AG04450 (cell line): ENCODE measurements at regions not wholly inside any gene's neighbourhood (a gene's known extent, or its start where the extent isn't known, plus 50 kb on each side); places are given as distances from the start of the nearest gene placed in this dataset.

Experiments used
- CTCF ChIA-PET: fragments of 300-600, 350-600 bp; formaldehyde crosslinking; extraction: SDS; loops from one replicate; lab custom pipeline; 2022; ENCODE audit warnings: antibody characterized with exemption, inconsistent platforms; lab: Charles Lee
- POLR2A ChIA-PET: fragments of 350-600 bp; formaldehyde crosslinking; extraction: SDS; loops from one replicate; lab custom pipeline; 2021; ENCODE audit warnings: antibody characterized with exemption, inconsistent platforms; lab: Yijun Ruan, JAX
- DNase-seq: peaks from one replicate; pipeline ENCODE4 v3.0.0-alpha.2; 2011; ENCODE audit warnings: low read depth, low spot score
- H3K27ac ChIP-seq: one replicate; pipeline ENCODE4 v1.5.1; 2012; ENCODE audit warnings: low read depth, low read length, control low read depth
- H3K27me3 ChIP-seq: one replicate; pipeline ENCODE4 v1.6.0; 2012; ENCODE audit warnings: low read length; ENCODE audit not compliant: control insufficient read depth, insufficient read depth
- H3K4me3 ChIP-seq: 2 replicates; pipeline ENCODE4 v1.5.1; 2011; ENCODE audit warnings: mild to moderate bottlenecking, low read depth, low read length, control low read depth
- H3K9me3 ChIP-seq: 2 replicates; pipeline ENCODE4 v1.5.1; 2012; ENCODE audit warnings: low read length; ENCODE audit not compliant: control insufficient read depth, insufficient read depth
- CTCF ChIP-seq: IDR thresholded peaks from 2 replicates; pipeline ENCODE4 v1.5.1; 2011; ENCODE audit warnings: low read depth, low read length, control low read depth, inconsistent platforms

- TF ChIP-seq CTCF, result no peak
- CTCF ChIA-PET, result interaction anchor here (1.5 kb wide), 1 partner anchor 271 kb away, joined by 4 read pairs; no protein-coding TSS in a partner anchor
- Histone ChIP-seq H3K4me3 (no peak overlapping the region), H3K27me3 (no peaks in the 10 kb centered on the region), H3K9me3 (no peaks in the 10 kb centered on the region), H3K27ac (no peak overlapping the region)
- POLR2A ChIA-PET, result no interaction called here
- DNase-seq, result no peak
These were observed 411.4 kb downstream of the CCDC91 start for GRCh38 chr12:28601570-28602058.

- Histone ChIP-seq H3K27ac (no peak overlapping the region), H3K4me3 (no peak overlapping the region), H3K27me3 (no peaks in the 10 kb centered on the region), H3K9me3 (no peaks in the 10 kb centered on the region; the same call in 1 of the 2 replicates)
- ChIA-PET CTCF (no interaction called here), POLR2A (no interaction called here)
- TF ChIP-seq CTCF, result no peak
- DNase-seq, result no peak
These were observed 412.5 kb downstream of the CCDC91 start for GRCh38 chr12:28602786-28603185.

- Histone ChIP-seq H3K27me3 (no peaks in the 10 kb centered on the region), H3K4me3 (no peak overlapping the region), H3K9me3 (no peaks in the 10 kb centered on the region; the same call in 1 of the 2 replicates), H3K27ac (no peak overlapping the region)
- CTCF ChIA-PET, result interaction anchor here (0.5 kb wide), 1 partner anchor 13 kb away, joined by 3 read pairs; no protein-coding TSS in a partner anchor
- POLR2A ChIA-PET, result no interaction called here
- DNase-seq, result no peak
- TF ChIP-seq CTCF, result no peak
These were observed 413.0 kb downstream of the CCDC91 start for GRCh38 chr12:28603239-28603638.

- ChIA-PET CTCF (interaction anchor here (0.5 kb wide), 1 partner anchor 12 kb away, joined by 3 read pairs; no protein-coding TSS in a partner anchor), POLR2A (no interaction called here)
- no peak for TF ChIP-seq CTCF
- Histone ChIP-seq H3K4me3 (no peak overlapping the region), H3K27ac (no peak overlapping the region), H3K9me3 (no peaks in the 10 kb centered on the region; the same call in 1 of the 2 replicates), H3K27me3 (no peaks in the 10 kb centered on the region)
- no peak for DNase-seq
These were observed 413.5 kb downstream of the CCDC91 start for GRCh38 chr12:28603801-28604200.

GRCh38 chr12:28604240-28604639, 414.0 kb downstream of the CCDC91 start:
- DNase-seq, result no peak
- ChIA-PET CTCF (no interaction called here), POLR2A (no interaction called here)
- no peaks in the 10 kb centered on the region for H3K27me3 ChIP-seq
- TF ChIP-seq CTCF, result no peak
- H3K27ac ChIP-seq, result no peak overlapping the region
- H3K9me3 ChIP-seq, result no peaks in the 10 kb centered on the region; the same call in 1 of the 2 replicates
- no peak overlapping the region for H3K4me3 ChIP-seq
